HFF-Myc (cell line): ENCODE measurements at regions not wholly inside any gene's neighbourhood (a gene's known extent, or its start where the extent isn't known, plus 50 kb on each side); places are given as distances from the start of the nearest gene placed in this dataset.
"Not testable (repeated sequence)": the region's sequence is repeated elsewhere in the genome, so short reads cannot be mapped to it uniquely, and the experiment has no call there.

Experiments
- DNase-seq: peaks from one replicate; pipeline ENCODE4 v3.0.0-alpha.2; 2011; ENCODE audit warnings: low read depth; ENCODE audit errors: extremely low read depth
- H3K4me3 ChIP-seq: replicated peaks from 2 replicates; pipeline ENCODE4 v1.5.1; 2011; ENCODE audit warnings: low read depth, mild to moderate bottlenecking, control low read depth, low read length
- TF ChIP-seq, protein P1 (sequence below): IDR thresholded peaks from 2 replicates; pipeline ENCODE4 v1.5.1; 2012; ENCODE audit warnings: mild to moderate bottlenecking, low read depth, low read length, control low read depth; ENCODE audit errors: missing control alignments

GRCh38 chr16:13630374-13630773 lies 289.6 kb upstream of the ERCC4 start:
- H3K4me3 ChIP-seq, result no peak overlapping the region
- TF ChIP-seq, protein P1, sequence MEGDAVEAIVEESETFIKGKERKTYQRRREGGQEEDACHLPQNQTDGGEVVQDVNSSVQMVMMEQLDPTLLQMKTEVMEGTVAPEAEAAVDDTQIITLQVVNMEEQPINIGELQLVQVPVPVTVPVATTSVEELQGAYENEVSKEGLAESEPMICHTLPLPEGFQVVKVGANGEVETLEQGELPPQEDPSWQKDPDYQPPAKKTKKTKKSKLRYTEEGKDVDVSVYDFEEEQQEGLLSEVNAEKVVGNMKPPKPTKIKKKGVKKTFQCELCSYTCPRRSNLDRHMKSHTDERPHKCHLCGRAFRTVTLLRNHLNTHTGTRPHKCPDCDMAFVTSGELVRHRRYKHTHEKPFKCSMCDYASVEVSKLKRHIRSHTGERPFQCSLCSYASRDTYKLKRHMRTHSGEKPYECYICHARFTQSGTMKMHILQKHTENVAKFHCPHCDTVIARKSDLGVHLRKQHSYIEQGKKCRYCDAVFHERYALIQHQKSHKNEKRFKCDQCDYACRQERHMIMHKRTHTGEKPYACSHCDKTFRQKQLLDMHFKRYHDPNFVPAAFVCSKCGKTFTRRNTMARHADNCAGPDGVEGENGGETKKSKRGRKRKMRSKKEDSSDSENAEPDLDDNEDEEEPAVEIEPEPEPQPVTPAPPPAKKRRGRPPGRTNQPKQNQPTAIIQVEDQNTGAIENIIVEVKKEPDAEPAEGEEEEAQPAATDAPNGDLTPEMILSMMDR, result no peak
- no peak for DNase-seq

- H3K4me3 ChIP-seq, result no peak overlapping the region
- no peak for DNase-seq
- TF ChIP-seq, protein P1, result no peak
Observed at GRCh38 chr16:13631213-13631767, 288.7 kb upstream of the ERCC4 start.

- no peak for DNase-seq
- no peak overlapping the region for H3K4me3 ChIP-seq
- TF ChIP-seq, protein P1, result no peak
Observed at GRCh38 chr16:13631916-13632315, 288.0 kb upstream of the ERCC4 start.

DNA sequence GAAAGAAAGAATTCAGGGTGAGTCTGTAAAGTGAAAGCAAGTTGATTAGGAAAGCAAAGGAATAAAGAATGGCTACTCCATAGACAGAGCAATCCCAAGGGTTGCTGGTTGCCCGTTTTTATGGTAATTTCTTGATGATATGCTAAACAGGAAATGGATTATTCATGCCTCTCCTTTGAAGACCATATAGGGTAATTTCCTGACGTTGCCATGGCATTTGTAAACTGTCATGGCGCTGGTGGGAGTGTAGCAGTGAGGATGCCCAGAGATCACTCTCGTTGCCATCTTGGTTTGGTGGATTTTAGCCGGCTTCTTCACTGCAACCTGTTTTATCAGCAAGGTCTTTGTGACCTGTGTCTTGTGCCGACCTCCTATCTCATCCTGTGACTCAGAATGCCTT lies 287.4 kb upstream of the ERCC4 start:
- H3K4me3 ChIP-seq, DNase-seq: not testable (repeated sequence)

DNA sequence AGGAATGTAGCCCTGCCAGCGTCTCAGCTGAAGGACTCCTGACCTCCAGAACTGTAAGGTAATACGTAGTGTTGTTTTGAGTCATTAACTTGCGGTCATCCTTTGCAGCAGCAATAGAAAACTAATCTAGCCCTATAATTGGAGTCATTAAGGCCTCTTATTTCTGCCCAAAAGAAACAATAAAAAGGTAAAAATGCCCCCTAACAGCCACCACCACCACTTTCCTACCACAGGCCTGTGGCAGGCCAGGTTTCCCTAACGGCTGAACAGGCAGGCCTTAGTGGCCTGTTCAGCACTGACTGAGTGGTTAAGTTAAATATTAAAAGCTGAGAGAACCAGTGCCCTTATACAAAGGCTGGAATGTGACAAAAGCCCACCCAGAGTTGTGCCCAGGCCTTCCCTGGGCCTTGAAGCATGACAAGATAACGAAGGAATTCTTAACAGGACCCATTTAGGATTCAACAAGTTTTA lies 286.5 kb upstream of the ERCC4 start:
- DNase-seq, result no peak
- TF ChIP-seq, protein P1, result no peak
- H3K4me3 ChIP-seq, result no peak overlapping the region

- H3K4me3 ChIP-seq, result no peak overlapping the region
- TF ChIP-seq, protein P1, result no peak
- DNase-seq, result no peak
Observed at GRCh38 chr16:13634253-13634652, 285.7 kb upstream of the ERCC4 start.

DNA sequence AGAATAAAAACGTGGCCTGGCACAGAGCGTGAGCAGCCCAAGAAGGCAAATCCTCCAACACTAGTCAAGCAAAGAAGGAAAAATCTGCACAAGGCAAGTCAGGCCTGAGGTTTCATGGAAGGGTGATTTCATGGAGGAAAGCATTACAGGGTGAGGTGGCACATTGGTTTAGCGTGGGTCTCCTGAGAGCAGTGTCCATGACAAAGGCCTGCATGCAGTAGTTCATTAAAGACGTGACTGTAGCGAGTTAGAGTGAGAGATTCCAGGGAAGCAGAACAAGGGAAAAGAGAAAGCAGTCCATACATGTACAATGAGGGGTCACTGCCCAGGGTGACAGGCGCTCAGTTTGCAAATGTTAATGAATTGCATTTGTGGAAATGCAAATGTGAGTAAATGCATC lies 285.0 kb upstream of the ERCC4 start:
- H3K4me3 ChIP-seq, result no peak overlapping the region
- TF ChIP-seq, protein P1, result no peak
- DNase-seq, result no peak
